ENCODE measurements at regions not wholly inside any gene's neighbourhood (a gene's known extent, or its start where the extent isn't known, plus 50 kb on each side); places are given as distances from the start of the nearest gene placed in this dataset.

DNA sequence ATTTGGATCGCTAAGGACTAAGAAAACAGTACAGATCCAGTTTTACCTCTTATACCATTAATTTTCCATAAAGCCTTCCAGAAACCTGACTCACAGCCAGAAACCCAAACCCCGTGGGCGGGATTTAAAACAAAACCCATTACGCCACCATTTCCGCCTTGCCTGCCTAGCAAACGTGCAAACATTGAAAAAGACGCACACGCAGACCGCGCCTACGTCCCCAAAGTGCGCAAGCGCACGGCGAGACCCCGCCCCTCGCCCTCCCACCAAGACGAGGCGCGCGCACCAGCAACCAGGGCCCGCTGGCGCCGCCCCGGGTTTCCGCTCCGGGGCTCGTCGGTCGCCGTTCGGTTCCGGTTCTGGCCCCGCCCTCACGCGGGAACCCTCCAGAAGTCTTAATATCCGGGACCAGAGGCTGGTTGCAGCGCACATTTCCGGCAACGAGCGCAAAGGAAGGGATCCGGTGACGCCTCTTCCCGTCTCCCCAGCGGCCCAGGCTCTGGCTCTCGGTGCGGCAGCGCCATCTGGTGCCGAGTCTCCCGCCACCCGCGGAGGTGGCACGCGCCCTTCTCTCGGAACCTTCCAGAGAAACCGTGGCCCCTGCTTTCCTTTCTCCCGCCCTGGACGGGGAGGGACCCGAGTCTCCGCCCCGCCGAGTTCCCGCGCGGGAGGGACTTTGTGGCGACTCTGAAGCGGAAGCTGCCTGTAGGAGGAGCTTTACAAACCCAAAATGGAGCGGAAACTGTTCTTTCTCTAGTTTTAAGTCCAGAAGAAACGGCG lies 256.9 kb upstream of the STARD13 start:
- peak; percentile 99 for DNase-seq
- Mint-ChIP-seq H3K4me1 (peaks cover 9 to 21% of the 10 kb centered on the region in 2 donors), H3K9me3 (peaks cover 0 to 2% of the 10 kb centered on the region in 2 donors), H3K27ac (peak overlapping the region; percentile 99), H3K27me3 (no peaks in the 10 kb centered on the region), H3K4me3 (peak overlapping the region; percentile 87 to 92), H3K36me3 (no peaks in the 10 kb centered on the region)
- peak; percentile 87 to 92 for ATAC-seq (replicated peaks)

DNA sequence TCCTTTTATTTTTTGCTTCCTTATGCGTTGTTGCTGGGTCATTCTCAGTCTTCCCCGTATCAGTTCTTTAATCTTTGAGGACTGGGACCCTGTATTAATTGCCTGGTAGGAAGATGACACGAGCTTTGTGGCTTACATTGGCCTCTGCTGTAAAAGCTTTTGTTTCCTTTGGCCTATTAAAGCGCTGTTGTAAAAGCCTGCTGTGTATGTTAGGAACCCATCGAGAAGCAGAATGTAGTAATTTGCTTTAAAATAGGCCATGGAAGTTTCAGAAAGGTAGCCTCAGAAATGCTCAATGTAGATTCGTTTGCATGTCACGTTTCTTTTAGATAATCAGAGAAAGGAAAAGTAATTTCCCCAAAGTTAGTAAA lies 257.5 kb upstream of the STARD13 start:
- Mint-ChIP-seq H3K4me3 (peak overlapping the region; percentile 87 to 92), H3K9me3 (peaks cover 0 to 2% of the 10 kb centered on the region in 2 donors), H3K27me3 (no peaks in the 10 kb centered on the region), H3K4me1 (peaks cover 9 to 19% of the 10 kb centered on the region in 2 donors), H3K27ac (peak overlapping the region; percentile 99), H3K36me3 (no peaks in the 10 kb centered on the region)
- DNase-seq (no peak), ATAC-seq (replicated peaks) (peak; percentile 11 to 12)

DNA sequence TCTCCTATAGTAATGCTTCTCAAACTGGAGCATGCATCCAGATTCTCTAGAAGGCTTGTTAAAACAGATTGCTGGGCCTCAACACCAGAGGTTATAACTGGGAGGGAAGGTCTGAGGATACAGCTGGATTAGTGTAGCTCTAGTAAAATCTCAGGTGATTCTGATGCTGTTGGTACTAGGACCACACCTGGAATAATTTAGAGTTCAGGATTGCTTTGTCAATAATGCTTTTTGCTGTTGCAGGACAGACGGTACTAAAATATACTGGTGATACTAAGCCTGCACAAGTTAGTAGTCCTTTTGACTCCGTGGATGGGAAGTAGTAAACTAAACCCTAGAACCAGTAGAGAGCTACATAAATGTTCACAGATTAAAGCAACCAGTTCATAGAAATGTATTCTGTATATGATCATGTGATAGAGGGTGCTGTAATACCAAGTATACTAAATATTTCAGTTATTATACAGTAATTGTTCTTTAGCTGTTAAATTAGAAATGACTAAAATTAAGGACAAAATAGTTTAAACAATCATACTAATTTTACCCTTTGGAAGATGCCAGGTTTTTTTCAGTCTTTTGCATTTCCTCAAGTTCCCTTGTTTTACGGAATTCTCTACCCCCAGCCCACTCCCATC lies 258.2 kb upstream of the STARD13 start:
- Mint-ChIP-seq H3K4me3 (peak overlapping the region; percentile 87 to 92), H3K4me1 (peaks cover 12 to 21% of the 10 kb centered on the region in 2 donors), H3K36me3 (no peaks in the 10 kb centered on the region), H3K9me3 (peaks cover 0 to 2% of the 10 kb centered on the region in 2 donors), H3K27me3 (no peaks in the 10 kb centered on the region), H3K27ac (peak overlapping the region; percentile 99)
- DNase-seq (no peak), ATAC-seq (replicated peaks) (no peak)

DNA sequence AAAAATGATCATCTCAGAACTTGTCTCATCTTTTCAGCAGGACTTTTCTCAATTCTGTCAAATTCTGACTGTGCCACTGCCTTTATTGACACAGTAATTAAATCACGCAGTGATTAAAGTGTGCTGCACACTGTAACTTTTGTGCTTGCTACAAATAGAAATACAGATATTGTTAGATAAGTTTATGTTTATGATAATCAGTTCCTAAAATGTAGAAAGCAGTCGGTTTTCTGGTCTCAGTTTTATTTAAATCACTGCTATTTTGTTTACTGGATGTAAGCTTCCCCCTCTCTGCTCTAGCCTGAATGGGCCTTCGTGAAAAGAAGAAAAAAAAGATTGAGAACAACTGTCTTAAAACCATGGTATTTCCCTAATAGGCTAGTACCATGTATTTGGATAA lies 258.8 kb upstream of the STARD13 start:
- H3K4me1 Mint-ChIP-seq: peaks cover 12 to 21% of the 10 kb centered on the region in 2 donors

DNA sequence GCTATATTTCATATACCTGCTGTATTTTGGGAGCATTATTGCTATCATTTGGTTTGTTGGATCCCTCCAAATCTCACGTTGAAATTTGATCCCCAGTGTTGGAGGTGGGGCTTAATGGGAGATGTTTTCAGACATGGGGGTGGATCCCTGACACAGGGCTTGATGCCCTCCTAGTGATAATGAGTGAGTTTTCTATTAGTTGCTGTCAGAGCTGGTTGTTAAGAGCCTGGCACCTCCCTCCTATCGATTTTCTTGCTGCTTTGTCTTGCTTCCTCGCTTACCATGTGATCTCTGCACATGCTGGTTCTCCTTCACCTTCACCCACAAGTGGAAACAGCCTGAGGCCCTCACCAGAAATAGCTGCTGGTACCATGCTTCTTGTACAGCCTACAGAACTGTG lies 259.9 kb upstream of the STARD13 start:
- peaks cover 13 to 24% of the 10 kb centered on the region in 2 donors for H3K4me1 Mint-ChIP-seq
- H3K9me3 Mint-ChIP-seq: peaks cover 0 to 2% of the 10 kb centered on the region in 2 donors

More for the DNA sequence above, 258.8 kb upstream of the STARD13 start:
- DNase-seq: no peak
- no peak overlapping the region for H3K4me3 Mint-ChIP-seq
- H3K36me3 Mint-ChIP-seq: no peaks in the 10 kb centered on the region
- H3K27me3 Mint-ChIP-seq: no peaks in the 10 kb centered on the region
- ATAC-seq (replicated peaks): no peak
- no peak overlapping the region for H3K27ac Mint-ChIP-seq
- peaks cover 0 to 2% of the 10 kb centered on the region in 2 donors for H3K9me3 Mint-ChIP-seq

DNA sequence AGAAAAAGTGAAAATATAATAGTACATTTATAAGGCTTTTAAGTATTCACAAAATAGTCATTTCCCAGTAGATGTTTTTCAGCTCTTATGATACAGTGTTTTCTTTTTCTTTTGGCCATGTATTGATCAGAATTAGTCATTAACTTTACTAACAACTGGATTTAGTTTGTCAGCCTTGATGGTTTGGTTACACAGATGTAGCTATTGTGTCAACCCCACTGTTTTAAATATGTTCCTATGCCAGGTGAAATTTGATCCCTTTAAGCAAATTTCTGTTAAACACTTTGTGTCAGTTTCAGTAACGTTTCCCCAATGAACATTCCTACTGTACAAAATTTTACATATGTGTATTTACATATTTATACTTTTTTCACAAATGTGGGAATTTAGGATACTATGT lies 261.5 kb upstream of the STARD13 start:
- no peaks in the 10 kb centered on the region for H3K36me3 Mint-ChIP-seq
- H3K27me3 Mint-ChIP-seq: no peaks in the 10 kb centered on the region
- ATAC-seq (replicated peaks) (no peak), DNase-seq (no peak)
- no peaks in the 10 kb centered on the region for H3K9me3 Mint-ChIP-seq
- H3K4me3 Mint-ChIP-seq: no peak overlapping the region
- peaks cover 16 to 19% of the 10 kb centered on the region in 2 donors for H3K4me1 Mint-ChIP-seq
- no peak overlapping the region for H3K27ac Mint-ChIP-seq

More for the DNA sequence above, 259.9 kb upstream of the STARD13 start:
- Mint-ChIP-seq H3K36me3 (no peaks in the 10 kb centered on the region), H3K4me3 (no peak overlapping the region), H3K27ac (peak overlapping the region; percentile 52), H3K27me3 (no peaks in the 10 kb centered on the region)
- DNase-seq: no peak
- no peak for ATAC-seq (replicated peaks)

DNA sequence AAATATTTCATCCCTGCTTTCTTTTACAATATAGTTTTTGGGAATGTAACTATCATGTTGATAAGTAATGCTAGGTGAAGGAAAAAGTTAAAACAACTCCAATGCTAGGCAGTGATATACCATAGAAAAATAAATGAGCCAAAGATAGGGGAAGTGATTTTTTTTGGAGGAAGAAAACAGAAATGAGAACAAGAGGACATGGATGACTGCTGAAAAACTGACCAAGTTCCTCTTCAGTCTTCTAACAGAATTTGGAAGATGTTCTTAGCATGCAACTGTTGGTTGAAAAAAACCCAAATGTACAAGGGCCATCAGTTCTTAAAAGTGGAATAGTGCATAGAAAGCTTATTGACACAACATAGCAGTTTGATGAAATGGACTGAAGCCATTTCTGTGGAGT lies 262.5 kb upstream of the STARD13 start:
- no peak for DNase-seq
- peak overlapping the region; percentile 1 for H3K27ac Mint-ChIP-seq
- no peak overlapping the region for H3K4me3 Mint-ChIP-seq
- H3K36me3 Mint-ChIP-seq: no peaks in the 10 kb centered on the region
- no peaks in the 10 kb centered on the region for H3K9me3 Mint-ChIP-seq
- H3K27me3 Mint-ChIP-seq: no peaks in the 10 kb centered on the region
- H3K4me1 Mint-ChIP-seq: peaks cover 16 to 19% of the 10 kb centered on the region in 2 donors
- ATAC-seq (replicated peaks): peak; percentile 68 to 71

DNA sequence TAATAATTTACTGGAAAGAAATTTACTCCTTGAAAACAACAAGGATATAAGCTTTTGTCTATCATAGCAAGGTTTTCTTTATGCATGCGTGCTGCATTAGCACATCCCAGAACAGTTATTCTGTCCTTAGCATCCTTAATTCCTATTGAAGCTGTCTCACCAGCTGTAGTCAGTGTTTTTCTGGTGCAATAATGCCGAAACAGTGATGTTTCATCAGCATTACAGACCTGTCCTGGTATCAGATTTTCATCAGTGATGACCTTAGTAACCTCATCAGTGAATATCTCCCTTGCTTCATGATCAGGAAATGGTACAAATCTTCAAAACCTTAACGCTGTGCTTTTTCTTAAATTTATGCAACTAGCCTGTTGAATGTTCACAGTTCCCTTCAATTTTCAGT lies 264.7 kb upstream of the STARD13 start:
- H3K4me3 Mint-ChIP-seq: no peak overlapping the region
- peaks cover 16 to 26% of the 10 kb centered on the region in 2 donors for H3K4me1 Mint-ChIP-seq
- H3K27me3 Mint-ChIP-seq: no peaks in the 10 kb centered on the region
- H3K36me3 Mint-ChIP-seq: no peaks in the 10 kb centered on the region
- no peak for ATAC-seq (replicated peaks)
- no peak overlapping the region for H3K27ac Mint-ChIP-seq
- DNase-seq: no peak
- H3K9me3 Mint-ChIP-seq: no peaks in the 10 kb centered on the region

DNA sequence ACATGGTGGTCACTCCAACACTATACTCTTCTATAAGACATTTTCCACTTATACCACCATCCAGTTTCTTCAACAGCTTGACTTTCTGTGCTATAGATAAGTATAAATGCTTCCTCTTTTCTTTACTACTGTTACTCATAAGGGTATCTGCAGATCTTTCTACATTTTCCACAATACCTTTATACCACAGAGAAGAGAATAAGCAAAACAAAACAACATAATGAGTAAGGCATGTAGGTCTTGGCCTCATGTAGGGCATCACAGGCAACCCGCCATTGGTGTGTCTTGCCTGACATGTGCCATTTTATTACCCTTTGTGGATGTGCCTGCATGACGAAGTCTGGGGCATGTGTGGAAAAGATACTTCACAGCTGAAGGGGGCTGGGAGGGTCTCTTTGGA lies 265.3 kb upstream of the STARD13 start:
- DNase-seq (peak; percentile 16), ATAC-seq (replicated peaks) (peak; percentile 91)
- peak overlapping the region; percentile 68 for H3K27ac Mint-ChIP-seq
- no peaks in the 10 kb centered on the region for H3K36me3 Mint-ChIP-seq
- H3K9me3 Mint-ChIP-seq: no peaks in the 10 kb centered on the region
- no peaks in the 10 kb centered on the region for H3K27me3 Mint-ChIP-seq
- H3K4me3 Mint-ChIP-seq: no peak overlapping the region
- peaks cover 14 to 26% of the 10 kb centered on the region in 2 donors for H3K4me1 Mint-ChIP-seq

DNA sequence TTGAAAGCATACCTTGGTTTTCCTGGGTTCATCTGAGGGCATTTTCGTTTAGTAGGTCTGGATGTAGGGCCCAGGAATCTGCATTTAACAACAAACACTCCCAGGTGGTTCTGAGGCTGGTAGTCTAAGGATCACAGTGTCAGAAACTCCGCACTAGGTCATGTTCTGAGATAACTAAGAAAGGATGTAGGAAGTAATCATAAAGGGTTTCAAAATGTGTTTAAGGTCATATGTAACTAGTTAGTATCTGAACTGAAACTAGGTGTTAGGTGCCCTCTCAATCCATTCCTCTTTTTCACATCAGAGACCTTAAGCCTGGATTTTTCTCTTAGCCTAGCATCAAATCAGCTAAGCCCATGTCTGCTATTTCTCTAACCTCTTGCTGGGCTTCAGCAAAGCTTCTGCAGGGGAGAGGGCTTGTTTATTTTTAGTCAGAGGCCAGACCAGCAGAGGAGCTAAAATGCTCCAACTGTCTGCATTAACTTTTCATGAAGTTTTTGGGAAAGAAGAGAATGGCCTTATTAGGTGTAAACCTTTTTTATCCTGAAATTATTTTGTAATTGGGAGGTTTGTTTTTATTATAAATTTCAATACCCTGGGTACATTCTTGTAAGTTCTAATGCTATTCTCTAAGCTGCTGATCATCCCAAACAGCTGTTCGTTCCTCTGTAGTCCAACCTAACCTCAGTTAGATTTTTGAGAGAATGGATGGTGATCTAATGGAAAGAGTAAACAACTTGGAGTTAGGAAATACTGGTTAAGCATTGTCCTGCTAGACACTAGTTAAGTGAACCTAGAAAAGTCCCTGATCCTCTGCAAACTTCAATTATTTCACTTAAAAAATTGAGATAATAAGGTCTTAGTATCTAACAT lies 262.8 kb upstream of the RFC3 start:
- DNase-seq (no peak), ATAC-seq (replicated peaks) (peak; percentile 66 to 69)
- Mint-ChIP-seq H3K27ac (no peak overlapping the region), H3K36me3 (no peaks in the 10 kb centered on the region), H3K9me3 (no peaks in the 10 kb centered on the region), H3K4me3 (no peak overlapping the region), H3K27me3 (peaks cover 5 to 7% of the 10 kb centered on the region in 2 donors), H3K4me1 (peaks cover 9 to 23% of the 10 kb centered on the region in 2 donors)

DNA sequence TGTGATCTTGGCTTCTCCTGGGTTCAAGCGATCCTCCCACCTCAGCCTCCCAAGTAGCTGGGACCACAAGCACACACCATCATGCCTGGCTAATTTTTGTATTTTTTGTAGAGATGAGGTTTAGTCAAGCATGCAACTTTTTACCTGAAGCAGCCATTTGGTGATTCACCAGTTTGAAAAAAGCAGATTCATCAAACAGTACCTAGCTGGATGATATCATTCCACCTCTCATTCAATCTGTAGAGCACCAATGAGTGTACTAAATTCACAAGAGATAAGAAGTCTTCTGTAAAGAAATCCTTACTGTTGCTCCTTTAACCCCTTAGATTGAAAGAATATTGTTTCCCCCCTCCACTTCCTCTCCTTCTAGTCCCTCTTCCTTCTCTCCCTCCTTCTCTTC lies 261.1 kb upstream of the RFC3 start:
- ATAC-seq (replicated peaks): no peak

DNA sequence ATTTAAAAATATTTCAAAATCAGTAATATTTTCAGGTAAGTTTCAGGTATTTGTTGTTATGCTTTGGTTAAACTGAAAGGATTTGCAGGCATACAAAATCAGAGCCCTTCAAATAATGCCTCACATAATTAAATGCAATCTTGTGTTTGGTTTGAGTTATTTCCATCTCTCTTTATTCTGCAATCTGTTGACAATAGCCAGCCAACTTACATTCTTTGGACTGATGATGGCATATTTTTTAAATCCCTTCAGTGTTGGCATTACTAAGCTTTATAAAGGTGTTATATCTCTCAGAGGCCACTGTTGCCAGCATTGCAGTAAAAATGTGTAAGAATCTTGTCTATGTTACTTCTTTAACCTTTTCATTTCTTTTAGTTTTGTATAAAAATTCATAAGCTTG lies 257.2 kb upstream of the RFC3 start:
- Mint-ChIP-seq H3K4me1 (peaks cover 0 to 6% of the 10 kb centered on the region in 2 donors), H3K36me3 (no peaks in the 10 kb centered on the region), H3K27ac (no peak overlapping the region), H3K9me3 (no peaks in the 10 kb centered on the region), H3K4me3 (no peak overlapping the region), H3K27me3 (peaks cover 5 to 7% of the 10 kb centered on the region in 2 donors)
- no peak for ATAC-seq (replicated peaks)
- no peak for DNase-seq

More for the DNA sequence above, 261.1 kb upstream of the RFC3 start:
- DNase-seq: no peak
- Mint-ChIP-seq H3K9me3 (no peaks in the 10 kb centered on the region), H3K27ac (no peak overlapping the region), H3K27me3 (peaks cover 5 to 7% of the 10 kb centered on the region in 2 donors), H3K4me3 (no peak overlapping the region), H3K36me3 (no peaks in the 10 kb centered on the region), H3K4me1 (peaks cover 0 to 12% of the 10 kb centered on the region in 2 donors)

DNA sequence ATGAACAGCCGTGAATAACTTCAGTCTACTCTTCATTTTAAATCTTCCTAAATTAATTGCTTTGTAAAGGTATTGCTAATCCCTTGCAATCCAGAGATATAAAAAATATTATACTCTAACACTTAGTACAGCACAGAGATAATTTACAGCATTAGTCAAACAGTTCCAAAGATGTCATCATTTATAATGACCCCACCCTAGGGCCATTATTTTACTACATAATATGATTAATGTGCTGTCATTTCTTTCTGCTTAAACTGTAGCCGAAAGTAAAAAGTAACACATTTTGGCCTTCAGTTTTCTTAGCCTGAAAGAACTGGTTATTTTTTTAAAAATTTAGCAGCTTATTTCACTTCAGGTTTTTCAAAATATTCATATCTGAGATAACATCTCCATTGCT lies 256.3 kb upstream of the RFC3 start:
- Mint-ChIP-seq H3K36me3 (no peaks in the 10 kb centered on the region), H3K27me3 (peaks cover 4 to 6% of the 10 kb centered on the region in 2 donors), H3K4me1 (peaks cover 0 to 5% of the 10 kb centered on the region in 2 donors), H3K4me3 (no peak overlapping the region), H3K27ac (no peak overlapping the region), H3K9me3 (no peaks in the 10 kb centered on the region)
- DNase-seq: no peak
- ATAC-seq (replicated peaks): no peak

DNA sequence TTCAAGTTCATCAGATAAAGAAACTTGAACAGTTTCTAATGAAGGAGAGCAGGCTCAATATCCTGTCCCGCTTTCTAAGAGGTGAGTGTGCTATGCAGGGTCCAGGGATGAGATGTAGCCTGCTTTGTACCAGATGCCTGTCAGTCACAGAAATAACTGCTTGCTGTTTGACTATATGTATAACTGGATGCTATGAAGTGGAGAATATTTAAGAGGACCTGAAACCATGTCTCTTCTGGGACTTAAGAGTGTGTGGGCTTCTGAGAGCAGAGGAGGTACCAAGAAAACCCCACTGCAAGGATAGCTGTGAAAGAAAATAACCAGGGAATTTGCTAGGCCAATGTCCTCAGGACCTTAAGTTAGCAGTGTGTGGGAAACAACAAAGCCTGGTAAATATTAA lies 246.3 kb upstream of the RFC3 start:
- H3K4me1 Mint-ChIP-seq: peaks cover 8 to 13% of the 10 kb centered on the region in 2 donors
- no peaks in the 10 kb centered on the region for H3K27me3 Mint-ChIP-seq
- no peak overlapping the region for H3K27ac Mint-ChIP-seq
- ATAC-seq (replicated peaks) (peak; percentile 98), DNase-seq (no peak)
- H3K4me3 Mint-ChIP-seq: no peak overlapping the region
- no peaks in the 10 kb centered on the region for H3K9me3 Mint-ChIP-seq
- H3K36me3 Mint-ChIP-seq: no peaks in the 10 kb centered on the region

All from stimulated activated naive B cell treated with anti-CD40 and anti-IgM and Interleukin-4, amounts not matched to agents 10 μg/mL and 1 μg/mL and 100 μg/mL, for 72 hours (primary cell).